ENCODE measurements at regions not wholly inside any gene's neighbourhood (a gene's known extent, or its start where the extent isn't known, plus 50 kb on each side); places are given as distances from the start of the nearest gene placed in this dataset.
"Not testable (repeated sequence)": the region's sequence is repeated elsewhere in the genome, so short reads cannot be mapped to it uniquely, and the experiment has no call there.

DNA sequence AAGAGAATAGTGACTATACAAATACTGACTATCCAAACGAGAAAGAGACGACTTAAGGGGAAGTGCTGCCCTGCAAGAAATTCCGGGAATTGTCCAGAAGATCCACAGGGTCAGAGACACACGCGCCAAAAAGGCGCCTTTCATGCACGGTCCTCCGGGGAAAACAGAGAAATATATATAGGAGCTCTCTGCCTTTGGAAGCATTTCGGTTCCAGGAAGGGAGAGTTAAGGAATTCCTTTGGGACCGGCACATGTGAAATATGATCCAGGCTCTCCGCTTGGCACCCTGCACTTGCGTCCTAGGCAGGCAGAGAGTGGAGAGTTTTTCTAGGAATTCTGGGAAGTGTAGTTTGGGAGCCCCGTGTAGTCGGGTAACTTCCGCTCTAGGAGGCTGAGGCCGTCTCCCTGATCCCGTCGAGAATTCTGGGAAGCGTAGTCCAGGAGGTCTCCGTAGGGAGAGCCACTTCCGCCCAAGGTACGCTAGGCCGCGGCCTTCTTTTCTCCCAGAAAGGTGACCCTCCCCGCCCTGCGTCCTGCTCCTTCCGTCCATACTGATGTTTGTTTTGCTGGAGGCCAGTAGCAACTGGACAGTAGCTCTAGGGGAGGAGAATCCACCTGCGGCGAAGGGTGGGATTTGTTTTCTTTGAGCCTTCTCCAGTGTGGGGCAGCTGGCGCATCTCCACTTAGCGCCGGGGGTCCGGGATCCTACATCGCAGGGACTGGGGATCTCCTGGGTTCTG, 69.4 kb upstream of the GPR39 start (continued):
- TF ChIP-seq, protein P1, sequence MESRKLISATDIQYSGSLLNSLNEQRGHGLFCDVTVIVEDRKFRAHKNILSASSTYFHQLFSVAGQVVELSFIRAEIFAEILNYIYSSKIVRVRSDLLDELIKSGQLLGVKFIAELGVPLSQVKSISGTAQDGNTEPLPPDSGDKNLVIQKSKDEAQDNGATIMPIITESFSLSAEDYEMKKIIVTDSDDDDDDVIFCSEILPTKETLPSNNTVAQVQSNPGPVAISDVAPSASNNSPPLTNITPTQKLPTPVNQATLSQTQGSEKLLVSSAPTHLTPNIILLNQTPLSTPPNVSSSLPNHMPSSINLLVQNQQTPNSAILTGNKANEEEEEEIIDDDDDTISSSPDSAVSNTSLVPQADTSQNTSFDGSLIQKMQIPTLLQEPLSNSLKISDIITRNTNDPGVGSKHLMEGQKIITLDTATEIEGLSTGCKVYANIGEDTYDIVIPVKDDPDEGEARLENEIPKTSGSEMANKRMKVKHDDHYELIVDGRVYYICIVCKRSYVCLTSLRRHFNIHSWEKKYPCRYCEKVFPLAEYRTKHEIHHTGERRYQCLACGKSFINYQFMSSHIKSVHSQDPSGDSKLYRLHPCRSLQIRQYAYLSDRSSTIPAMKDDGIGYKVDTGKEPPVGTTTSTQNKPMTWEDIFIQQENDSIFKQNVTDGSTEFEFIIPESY (CRISPR knock-in tag; IDR thresholded peaks at IDR 0.05), result peak; percentile 45; the same call in 1 of the 2 replicates
- TF ChIP-seq NFKBIZ (CRISPR knock-in tag; IDR thresholded peaks at IDR 0.05) (0 out of 2 replicates have a peak, but pooled peaks have one; percentile 28), POLR2G (IDR thresholded peaks at IDR 0.05; ENCODE audit: low read depth, low read length) (peak; percentile 47; the same call in 1 of the 2 replicates), ZNF614 (CRISPR knock-in tag; IDR thresholded peaks at IDR 0.05; ENCODE audit: borderline replicate concordance) (0 out of 2 replicates have a peak, but pooled peaks have one; percentile 21), CREM (IDR thresholded peaks at IDR 0.05) (peak; percentile 94), ZNF143 (CRISPR knock-in tag; IDR thresholded peaks at IDR 0.05) (peak; percentile 94), HCFC1 (IDR thresholded peaks at IDR 0.05; ENCODE audit: low read depth, low read length) (peak; percentile 80), ZNF331 (CRISPR knock-in tag; IDR thresholded peaks at IDR 0.05) (peak; percentile 63; the same call in 1 of the 2 replicates), NFYB (CRISPR knock-in tag; IDR thresholded peaks at IDR 0.05) (peak; percentile 58), SMAD3 (CRISPR knock-in tag; IDR thresholded peaks at IDR 0.05) (peak; percentile 23; the same call in 1 of the 2 replicates), FOXK1 (CRISPR knock-in tag; IDR thresholded peaks at IDR 0.05; ENCODE audit: borderline replicate concordance, low read depth) (peak; percentile 28; the same call in 1 of the 2 replicates), PHF8 (CRISPR knock-in tag; IDR thresholded peaks at IDR 0.05) (peak; percentile 89), NONO (CRISPR knock-in tag; conservative IDR thresholded peaks at IDR 0.05) (0 out of 2 replicates have a peak, but pooled peaks have one; percentile 41), ERF (CRISPR knock-in tag; IDR thresholded peaks at IDR 0.05) (peak; percentile 28; the same call in 1 of the 2 replicates), ETV5 (CRISPR knock-in tag; IDR thresholded peaks at IDR 0.05; ENCODE audit: borderline replicate concordance) (peak; percentile 35), CBFB (CRISPR knock-in tag; IDR thresholded peaks at IDR 0.05) (0 out of 2 replicates have a peak, but pooled peaks have one; percentile 48), LCORL (IDR thresholded peaks at IDR 0.05) (peak; percentile 67; the same call in 1 of the 2 replicates), PHF20 (CRISPR knock-in tag; IDR thresholded peaks at IDR 0.05) (peak; percentile 70)
- TF ChIP-seq CREM (CRISPR knock-in tag; IDR thresholded peaks at IDR 0.05); NONO (IDR thresholded peaks at IDR 0.05); LCORL (CRISPR knock-in tag; IDR thresholded peaks at IDR 0.05): not testable (repeated sequence)
- TF ChIP-seq, protein P2, sequence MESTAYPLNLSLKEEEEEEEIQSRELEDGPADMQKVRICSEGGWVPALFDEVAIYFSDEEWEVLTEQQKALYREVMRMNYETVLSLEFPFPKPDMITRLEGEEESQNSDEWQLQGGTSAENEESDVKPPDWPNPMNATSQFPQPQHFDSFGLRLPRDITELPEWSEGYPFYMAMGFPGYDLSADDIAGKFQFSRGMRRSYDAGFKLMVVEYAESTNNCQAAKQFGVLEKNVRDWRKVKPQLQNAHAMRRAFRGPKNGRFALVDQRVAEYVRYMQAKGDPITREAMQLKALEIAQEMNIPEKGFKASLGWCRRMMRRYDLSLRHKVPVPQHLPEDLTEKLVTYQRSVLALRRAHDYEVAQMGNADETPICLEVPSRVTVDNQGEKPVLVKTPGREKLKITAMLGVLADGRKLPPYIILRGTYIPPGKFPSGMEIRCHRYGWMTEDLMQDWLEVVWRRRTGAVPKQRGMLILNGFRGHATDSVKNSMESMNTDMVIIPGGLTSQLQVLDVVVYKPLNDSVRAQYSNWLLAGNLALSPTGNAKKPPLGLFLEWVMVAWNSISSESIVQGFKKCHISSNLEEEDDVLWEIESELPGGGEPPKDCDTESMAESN (CRISPR knock-in tag; conservative IDR thresholded peaks at IDR 0.05), result peak; percentile 42; the same call in 1 of the 2 replicates
